Ishikawa (cell line): ENCODE measurements at regions not wholly inside any gene's neighbourhood (a gene's known extent, or its start where the extent isn't known, plus 50 kb on each side); places are given as distances from the start of the nearest gene placed in this dataset.

Source experiments
- CEBPB ChIP-seq: IDR thresholded peaks from 2 replicates; pipeline ENCODE4 v1.6.1; 2012
- CREB1 ChIP-seq: IDR thresholded peaks from 2 replicates; pipeline ENCODE4 v1.6.1; 2012; ENCODE audit warnings: low read depth
- EGR1 ChIP-seq: IDR thresholded peaks from 2 replicates; pipeline ENCODE4 v1.6.1; 2012
- EP300 ChIP-seq: IDR thresholded peaks from 2 replicates; pipeline ENCODE4 v1.6.1; 2012; ENCODE audit warnings: borderline replicate concordance
- FOXM1 ChIP-seq: IDR thresholded peaks from 2 replicates; pipeline ENCODE4 v1.6.1; 2012; ENCODE audit warnings: low read depth, borderline replicate concordance
- NFIC ChIP-seq: IDR thresholded peaks from 2 replicates; pipeline ENCODE4 v1.6.1; 2012
- RAD21 ChIP-seq: IDR thresholded peaks from 2 replicates; pipeline ENCODE4 v1.6.1; 2012; ENCODE audit warnings: low read depth
- REST ChIP-seq: IDR thresholded peaks from 2 replicates; pipeline ENCODE4 v1.6.1; 2012; ENCODE audit warnings: low read depth, mild to moderate bottlenecking
- TAF1 ChIP-seq: IDR thresholded peaks from 2 replicates; pipeline ENCODE4 v1.6.1; 2012; ENCODE audit warnings: low read depth, mild to moderate bottlenecking
- TCF12 ChIP-seq: IDR thresholded peaks from 2 replicates; pipeline ENCODE4 v1.6.1; 2012; ENCODE audit warnings: low read depth
- TEAD4 ChIP-seq: IDR thresholded peaks from 2 replicates; pipeline ENCODE4 v1.6.1; 2012
- YY1 ChIP-seq: IDR thresholded peaks from 2 replicates; pipeline ENCODE4 v1.6.1; 2012; ENCODE audit warnings: low read depth
- ZBTB7A ChIP-seq: IDR thresholded peaks from 2 replicates; pipeline ENCODE4 v1.6.1; 2012; ENCODE audit warnings: low read depth
- TF ChIP-seq, protein P1 (sequence below): IDR thresholded peaks from 2 replicates; pipeline ENCODE4 v1.6.1; 2012
- TF ChIP-seq, protein P2 (sequence below): IDR thresholded peaks from 2 replicates; pipeline ENCODE4 v1.6.1; 2012

DNA sequence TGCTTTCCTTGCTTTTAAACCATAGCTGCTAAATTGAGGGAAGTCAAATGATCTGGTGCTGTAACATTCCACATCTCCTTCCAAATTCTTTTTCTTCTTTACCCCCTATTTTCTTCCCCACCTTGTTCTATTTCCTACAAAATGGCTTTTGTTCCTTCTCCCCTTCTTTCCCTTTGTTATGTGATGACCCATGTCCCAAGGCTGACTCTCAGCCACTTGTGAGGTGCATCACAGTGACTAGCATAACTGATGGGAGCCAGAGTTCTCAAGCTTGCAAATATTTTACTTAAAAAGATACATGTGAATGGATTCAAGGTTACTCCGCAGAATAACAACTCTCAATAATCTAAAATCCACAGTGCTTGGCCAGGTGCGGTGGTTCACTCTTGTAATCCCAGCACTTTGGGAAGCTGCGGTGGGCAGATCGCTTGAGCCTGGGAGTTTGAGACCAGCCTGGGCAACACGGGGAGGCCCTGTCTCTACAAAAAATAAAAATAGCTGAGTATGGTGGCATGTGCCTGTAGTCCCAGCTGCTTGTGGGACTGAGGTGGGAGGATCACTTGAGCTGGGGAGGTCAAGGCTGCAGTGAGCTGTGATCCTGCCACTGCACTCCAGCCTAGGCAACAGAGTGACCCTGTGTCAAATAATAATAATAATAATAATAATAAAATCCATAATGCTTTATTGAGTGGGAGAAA, 100.1 kb upstream of the CERS6 start:
- no peak for TF ChIP-seq RAD21
- TF ChIP-seq EP300 = no peak
- TF ChIP-seq TEAD4 = no peak
- no peak for TF ChIP-seq CREB1
- TF ChIP-seq CEBPB = no peak
- TF ChIP-seq, protein P1, sequence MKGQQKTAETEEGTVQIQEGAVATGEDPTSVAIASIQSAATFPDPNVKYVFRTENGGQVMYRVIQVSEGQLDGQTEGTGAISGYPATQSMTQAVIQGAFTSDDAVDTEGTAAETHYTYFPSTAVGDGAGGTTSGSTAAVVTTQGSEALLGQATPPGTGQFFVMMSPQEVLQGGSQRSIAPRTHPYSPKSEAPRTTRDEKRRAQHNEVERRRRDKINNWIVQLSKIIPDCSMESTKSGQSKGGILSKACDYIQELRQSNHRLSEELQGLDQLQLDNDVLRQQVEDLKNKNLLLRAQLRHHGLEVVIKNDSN = no peak
- TF ChIP-seq ZBTB7A = no peak
- TF ChIP-seq, protein P2, sequence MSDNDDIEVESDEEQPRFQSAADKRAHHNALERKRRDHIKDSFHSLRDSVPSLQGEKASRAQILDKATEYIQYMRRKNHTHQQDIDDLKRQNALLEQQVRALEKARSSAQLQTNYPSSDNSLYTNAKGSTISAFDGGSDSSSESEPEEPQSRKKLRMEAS = no peak
- TF ChIP-seq FOXM1 = no peak
- no peak for TF ChIP-seq NFIC
- TF ChIP-seq TAF1 = no peak
- no peak for TF ChIP-seq YY1
- TF ChIP-seq EGR1 = no peak
- no peak for TF ChIP-seq REST
- no peak for TF ChIP-seq TCF12

DNA sequence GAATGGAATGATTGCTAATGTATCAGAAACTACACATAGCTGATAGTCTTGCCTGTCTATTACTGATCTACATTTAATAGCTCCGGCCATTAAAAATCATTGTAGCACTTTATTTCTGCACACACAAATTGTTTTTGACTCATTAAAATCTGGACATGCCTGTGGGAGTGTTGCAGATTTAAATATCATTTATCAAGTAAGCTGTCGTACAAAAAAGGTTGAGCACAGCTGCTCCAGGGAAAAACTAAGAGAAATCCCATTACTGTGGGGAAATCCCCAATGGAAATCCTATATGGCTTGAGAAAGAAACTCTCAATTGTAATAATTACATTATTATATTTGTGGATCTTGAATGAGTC, 99.6 kb upstream of the CERS6 start:
- TF ChIP-seq TEAD4 = no peak
- TF ChIP-seq, protein P1 = no peak
- TF ChIP-seq CEBPB = no peak
- TF ChIP-seq FOXM1 = no peak
- TF ChIP-seq, protein P2 = no peak
- no peak for TF ChIP-seq NFIC
- no peak for TF ChIP-seq YY1
- TF ChIP-seq TAF1 = no peak

GRCh38 chr2:168357797-168358472, 98.1 kb upstream of the CERS6 start:
- TF ChIP-seq TEAD4 = no peak
- TF ChIP-seq, protein P2 = no peak
- no peak for TF ChIP-seq FOXM1
- TF ChIP-seq REST = no peak
- no peak for TF ChIP-seq EP300
- TF ChIP-seq, protein P1 = no peak
- TF ChIP-seq EGR1 = no peak
- TF ChIP-seq YY1 = no peak
- no peak for TF ChIP-seq CEBPB
- no peak for TF ChIP-seq TAF1
- TF ChIP-seq TCF12 = no peak
- TF ChIP-seq CREB1 = no peak

DNA sequence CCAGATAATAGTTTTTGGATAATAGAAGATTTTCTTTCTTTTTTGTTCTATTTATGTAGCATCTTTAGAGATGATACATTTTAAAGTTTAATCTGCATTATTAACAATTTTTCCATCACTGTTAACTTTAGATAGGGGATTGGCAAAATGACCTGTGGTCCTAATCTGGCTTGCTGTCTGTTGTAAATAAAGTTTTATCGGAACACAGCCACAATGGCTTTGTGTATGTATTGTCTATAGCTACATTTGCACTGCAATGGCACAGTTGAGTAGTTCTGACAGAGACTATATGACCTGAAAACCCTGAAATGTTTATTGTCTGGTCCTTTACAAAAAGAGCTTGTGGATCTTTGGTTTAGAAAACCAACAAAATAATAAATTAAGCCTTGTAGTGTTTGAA, 97.0 kb upstream of the CERS6 start:
- no peak for TF ChIP-seq EGR1
- no peak for TF ChIP-seq RAD21
- TF ChIP-seq NFIC = no peak
- no peak for TF ChIP-seq FOXM1
- no peak for TF ChIP-seq REST
- TF ChIP-seq, protein P2 = no peak
- TF ChIP-seq, protein P1 = no peak
- TF ChIP-seq EP300 = no peak
- no peak for TF ChIP-seq TAF1
- TF ChIP-seq TCF12 = no peak
- no peak for TF ChIP-seq YY1
- no peak for TF ChIP-seq CEBPB
- TF ChIP-seq ZBTB7A = no peak
- TF ChIP-seq CREB1 = no peak
- no peak for TF ChIP-seq TEAD4
